ENCODE measurements at regions not wholly inside any gene's neighbourhood (a gene's known extent, or its start where the extent isn't known, plus 50 kb on each side); places are given as distances from the start of the nearest gene placed in this dataset.
"Not testable (repeated sequence)": the region's sequence is repeated elsewhere in the genome, so short reads cannot be mapped to it uniquely, and the experiment has no call there.

DNA sequence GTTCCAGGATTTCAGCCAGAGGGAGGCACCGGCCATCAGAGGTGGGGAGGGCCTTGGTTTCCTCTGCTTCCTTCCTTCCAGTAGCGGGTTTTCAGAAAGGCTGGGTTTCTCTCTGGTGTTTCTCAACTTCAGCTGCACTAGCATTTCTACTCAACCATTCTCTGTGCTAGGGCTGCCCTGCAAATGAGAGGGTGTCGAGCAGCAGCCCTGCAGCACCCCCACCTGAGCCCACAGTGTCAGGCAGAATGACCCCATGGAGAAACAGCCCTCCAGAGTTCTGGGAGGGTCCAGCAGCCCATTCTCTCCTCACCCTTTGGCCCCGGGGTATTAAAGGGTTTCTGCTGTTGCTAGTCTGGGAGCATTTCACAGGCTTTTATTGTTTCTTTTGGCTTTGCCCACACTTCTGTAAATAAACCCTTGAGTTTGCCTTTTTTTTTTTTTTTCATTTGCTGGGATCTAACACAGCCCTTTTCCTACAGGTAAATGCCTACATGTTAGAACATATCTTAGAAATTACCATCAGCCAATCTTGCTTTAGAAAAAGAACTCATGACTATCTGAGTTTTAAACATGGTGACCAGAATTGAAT is 151.5 kb upstream of the VIPR2 start:
- no peak overlapping the region for H3K4me3 ChIP-seq (ENCODE audit: control insufficient read depth, low read depth, low read length)
- TF ChIP-seq, protein P1, sequence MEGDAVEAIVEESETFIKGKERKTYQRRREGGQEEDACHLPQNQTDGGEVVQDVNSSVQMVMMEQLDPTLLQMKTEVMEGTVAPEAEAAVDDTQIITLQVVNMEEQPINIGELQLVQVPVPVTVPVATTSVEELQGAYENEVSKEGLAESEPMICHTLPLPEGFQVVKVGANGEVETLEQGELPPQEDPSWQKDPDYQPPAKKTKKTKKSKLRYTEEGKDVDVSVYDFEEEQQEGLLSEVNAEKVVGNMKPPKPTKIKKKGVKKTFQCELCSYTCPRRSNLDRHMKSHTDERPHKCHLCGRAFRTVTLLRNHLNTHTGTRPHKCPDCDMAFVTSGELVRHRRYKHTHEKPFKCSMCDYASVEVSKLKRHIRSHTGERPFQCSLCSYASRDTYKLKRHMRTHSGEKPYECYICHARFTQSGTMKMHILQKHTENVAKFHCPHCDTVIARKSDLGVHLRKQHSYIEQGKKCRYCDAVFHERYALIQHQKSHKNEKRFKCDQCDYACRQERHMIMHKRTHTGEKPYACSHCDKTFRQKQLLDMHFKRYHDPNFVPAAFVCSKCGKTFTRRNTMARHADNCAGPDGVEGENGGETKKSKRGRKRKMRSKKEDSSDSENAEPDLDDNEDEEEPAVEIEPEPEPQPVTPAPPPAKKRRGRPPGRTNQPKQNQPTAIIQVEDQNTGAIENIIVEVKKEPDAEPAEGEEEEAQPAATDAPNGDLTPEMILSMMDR (conservative IDR thresholded peaks at IDR 0.05; ENCODE audit: control insufficient read depth, insufficient read depth, low read depth, low read length): no peak
- DNase-seq (ENCODE audit: low read depth): no peak

DNA sequence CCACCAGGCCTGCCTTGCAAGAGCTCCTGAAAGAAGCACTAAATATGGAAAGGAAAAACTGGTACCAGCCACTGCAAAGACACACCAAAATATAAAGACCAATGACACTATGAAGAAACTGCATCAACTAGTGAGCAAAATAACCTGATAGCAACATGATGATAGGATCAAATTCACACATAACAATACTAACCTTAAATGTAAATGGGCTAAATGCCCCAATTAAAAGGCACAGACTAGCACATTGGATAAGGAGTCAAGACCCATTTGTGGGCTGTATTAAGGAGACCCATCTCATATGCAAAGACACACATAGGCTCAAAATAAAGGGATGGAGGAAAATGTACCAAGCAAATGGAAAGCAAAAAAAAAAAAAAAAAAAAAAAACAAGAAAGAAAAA is 141.8 kb upstream of the VIPR2 start:
- DNase-seq (ENCODE audit: low read depth); H3K4me3 ChIP-seq (ENCODE audit: control insufficient read depth, low read depth, low read length): not testable (repeated sequence)

DNA sequence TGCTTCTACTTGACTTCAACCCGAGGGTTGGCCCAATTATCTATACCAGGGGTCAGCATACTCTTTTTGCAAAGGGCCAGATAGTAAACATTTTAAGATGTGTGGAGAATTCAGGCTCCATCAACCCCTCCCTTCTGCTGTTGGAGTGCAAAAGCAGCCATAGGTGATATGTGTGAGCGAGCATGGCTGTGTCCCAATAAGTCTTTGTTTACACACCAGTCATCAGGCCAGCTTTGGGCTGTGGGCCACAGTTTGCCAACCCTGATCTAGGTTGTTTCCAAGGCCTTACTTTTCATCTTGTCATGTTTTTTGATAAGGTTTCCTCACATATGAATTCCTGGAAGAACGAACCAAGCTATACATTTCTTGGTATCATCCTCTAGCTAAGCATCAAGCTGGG is 136.9 kb upstream of the VIPR2 start:
- H3K4me3 ChIP-seq (ENCODE audit: control insufficient read depth, low read depth, low read length): no peak overlapping the region
- TF ChIP-seq, protein P1 (conservative IDR thresholded peaks at IDR 0.05; ENCODE audit: control insufficient read depth, insufficient read depth, low read depth, low read length): no peak
- DNase-seq (ENCODE audit: low read depth): no peak

DNA sequence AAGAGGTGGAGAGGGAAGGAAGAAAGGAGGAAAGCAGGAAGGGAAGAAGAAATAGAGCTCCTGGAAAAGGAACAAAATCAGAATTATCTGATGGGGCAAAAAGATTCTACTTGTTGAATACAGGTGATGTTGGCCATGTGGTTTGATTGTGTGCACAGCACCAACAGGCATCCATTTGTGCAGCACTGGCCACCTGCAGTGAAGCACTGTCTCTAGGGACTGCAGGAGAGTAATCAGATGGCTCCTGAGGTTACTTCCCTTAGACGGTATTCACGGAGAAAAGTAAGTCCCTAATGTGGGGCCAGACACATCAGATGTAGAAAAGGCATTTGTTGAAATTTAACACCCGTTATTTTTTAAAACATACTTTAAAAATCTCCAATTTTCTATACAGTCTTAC is 135.3 kb upstream of the VIPR2 start:
- TF ChIP-seq, protein P1 (conservative IDR thresholded peaks at IDR 0.05; ENCODE audit: control insufficient read depth, insufficient read depth, low read depth, low read length): no peak
- no peak for DNase-seq (ENCODE audit: low read depth)
- no peak overlapping the region for H3K4me3 ChIP-seq (ENCODE audit: control insufficient read depth, low read depth, low read length)

DNA sequence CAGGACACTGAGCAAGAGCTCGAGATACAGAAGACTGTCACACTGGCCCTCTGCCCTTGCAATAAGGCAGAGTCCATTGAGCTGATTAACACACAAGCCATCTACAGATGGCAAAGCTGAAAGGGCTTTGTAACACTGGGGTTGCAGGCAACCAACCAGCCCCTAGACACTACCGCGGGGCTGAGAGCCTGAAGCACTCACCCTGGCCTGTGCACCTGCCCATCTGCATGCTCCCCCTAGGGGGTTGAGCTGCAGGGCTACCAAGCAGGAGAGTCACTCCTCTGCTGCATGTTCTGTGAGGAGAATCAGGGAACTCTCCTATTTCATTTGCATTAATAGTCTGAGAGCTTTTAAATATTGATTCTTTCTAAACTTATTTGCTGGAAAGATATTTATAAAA is 128.1 kb upstream of the VIPR2 start:
- no peak overlapping the region for H3K4me3 ChIP-seq (ENCODE audit: control insufficient read depth, low read depth, low read length)
- DNase-seq (ENCODE audit: low read depth): no peak
- TF ChIP-seq, protein P1 (conservative IDR thresholded peaks at IDR 0.05; ENCODE audit: control insufficient read depth, insufficient read depth, low read depth, low read length): no peak

DNA sequence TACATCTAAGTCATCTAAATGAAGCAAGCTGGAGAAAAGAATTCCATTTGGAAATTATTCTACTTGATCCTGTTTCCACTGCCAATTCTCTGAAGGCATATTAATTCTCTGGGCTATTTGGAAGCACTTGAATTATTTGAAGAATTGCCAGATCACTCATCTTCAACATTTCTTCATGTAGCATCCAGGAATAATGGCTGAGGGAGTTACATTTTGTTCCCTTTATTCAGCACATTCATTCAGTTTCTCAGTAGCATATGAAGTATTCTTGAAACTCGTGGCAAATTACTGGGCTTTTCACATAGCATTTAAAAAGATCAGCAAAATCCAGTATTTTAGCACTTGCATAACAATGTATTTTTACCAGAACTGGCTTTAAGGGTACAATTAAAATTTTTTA is 127.1 kb upstream of the VIPR2 start:
- TF ChIP-seq, protein P1 (conservative IDR thresholded peaks at IDR 0.05; ENCODE audit: control insufficient read depth, insufficient read depth, low read depth, low read length): no peak
- DNase-seq (ENCODE audit: low read depth): no peak
- H3K4me3 ChIP-seq (ENCODE audit: control insufficient read depth, low read depth, low read length): no peak overlapping the region

DNA sequence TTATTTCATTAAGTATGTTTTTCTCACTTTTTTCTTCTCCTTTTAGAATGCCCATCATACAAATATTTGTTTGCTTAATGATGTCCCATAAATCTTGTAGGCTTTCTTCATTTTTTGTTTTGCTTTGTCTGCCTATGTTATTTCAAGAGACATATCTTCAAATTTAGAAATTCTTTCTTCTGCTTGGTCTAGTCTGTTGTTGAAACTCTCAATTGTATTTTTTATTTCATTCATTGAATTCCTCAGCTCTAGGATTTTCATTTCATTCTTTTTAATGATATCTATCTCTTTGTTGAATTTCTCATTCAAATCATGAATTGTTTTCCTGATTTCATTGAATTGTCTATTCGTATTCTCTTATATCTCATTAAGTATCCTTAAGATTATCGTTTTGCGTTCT is 125.1 kb upstream of the VIPR2 start:
- no peak overlapping the region for H3K4me3 ChIP-seq (ENCODE audit: control insufficient read depth, low read depth, low read length)
- TF ChIP-seq, protein P1 (conservative IDR thresholded peaks at IDR 0.05; ENCODE audit: control insufficient read depth, insufficient read depth, low read depth, low read length): no peak

More for the DNA sequence above, 125.1 kb upstream of the VIPR2 start:
- DNase-seq (ENCODE audit: low read depth): no peak

All from fibroblast of mammary gland (primary cell).